ENCODE measurements at regions not wholly inside any gene's neighbourhood (a gene's known extent, or its start where the extent isn't known, plus 50 kb on each side); places are given as distances from the start of the nearest gene placed in this dataset.

- Histone ChIP-seq H3K27me3 (ENCODE audit: control insufficient read depth, insufficient read depth, low read length, poor library complexity, severe bottlenecking) (no peaks in the 10 kb centered on the region), H3K27ac (ENCODE audit: insufficient read depth, low read depth, low read length, poor library complexity, severe bottlenecking) (no peak overlapping the region), H3K9me3 (ENCODE audit: control insufficient read depth, low read length) (no peaks in the 10 kb centered on the region), H3K36me3 (ENCODE audit: control insufficient read depth, insufficient read depth, low read length) (no peaks in the 10 kb centered on the region), H3K4me1 (ENCODE audit: control insufficient read depth, insufficient read depth, low read length) (peaks cover 26% of the 10 kb centered on the region), H3K4me3 (ENCODE audit: insufficient read depth, low read depth, low read length) (no peak overlapping the region)
- WGBS, 2 experiments, result 48 to 61% methylated on average over 3 of the region's 3 CpGs
Observed at GRCh38 chr3:124266487-124266886, 274.6 kb upstream of the ROPN1 start.

- Histone ChIP-seq H3K9me3 (ENCODE audit: control insufficient read depth, low read length) (no peaks in the 10 kb centered on the region), H3K36me3 (ENCODE audit: control insufficient read depth, insufficient read depth, low read length) (no peaks in the 10 kb centered on the region), H3K4me1 (ENCODE audit: control insufficient read depth, insufficient read depth, low read length) (peaks cover 24% of the 10 kb centered on the region), H3K4me3 (ENCODE audit: insufficient read depth, low read depth, low read length) (no peak overlapping the region), H3K27ac (ENCODE audit: insufficient read depth, low read depth, low read length, poor library complexity, severe bottlenecking) (no peak overlapping the region), H3K27me3 (ENCODE audit: control insufficient read depth, insufficient read depth, low read length, poor library complexity, severe bottlenecking) (no peaks in the 10 kb centered on the region)
Observed at GRCh38 chr3:124267406-124267805, 275.5 kb upstream of the ROPN1 start.

- WGBS, 2 experiments, result 75 to 76% methylated on average over 2 of the region's 2 CpGs
- Histone ChIP-seq H3K36me3 (ENCODE audit: control insufficient read depth, insufficient read depth, low read length) (no peaks in the 10 kb centered on the region), H3K9me3 (ENCODE audit: control insufficient read depth, low read length) (no peaks in the 10 kb centered on the region), H3K27me3 (ENCODE audit: control insufficient read depth, insufficient read depth, low read length, poor library complexity, severe bottlenecking) (no peaks in the 10 kb centered on the region), H3K27ac (ENCODE audit: insufficient read depth, low read depth, low read length, poor library complexity, severe bottlenecking) (no peak overlapping the region), H3K4me1 (ENCODE audit: control insufficient read depth, insufficient read depth, low read length) (peaks cover 24% of the 10 kb centered on the region), H3K4me3 (ENCODE audit: insufficient read depth, low read depth, low read length) (no peak overlapping the region)
Observed at GRCh38 chr3:124268355-124268754, 276.4 kb upstream of the ROPN1 start.

DNA sequence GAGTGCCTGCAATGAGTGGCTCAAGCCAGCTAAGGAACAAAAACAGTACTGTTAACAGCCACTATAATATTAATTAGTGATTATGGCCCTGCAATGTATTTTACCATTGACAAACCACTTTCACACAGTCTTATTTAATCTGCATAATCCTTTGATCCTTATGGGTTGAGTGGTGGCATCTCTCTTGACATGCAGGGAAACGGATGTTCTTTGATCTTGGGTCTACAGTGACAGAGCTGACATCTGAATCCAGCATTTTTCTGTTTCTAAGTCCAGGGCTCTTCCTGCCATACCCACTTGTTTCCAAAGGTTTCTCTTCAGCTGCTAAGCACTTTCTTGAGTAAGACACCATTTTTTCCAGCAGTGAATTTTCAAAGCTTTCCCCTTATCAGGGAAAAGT, 277.7 kb upstream of the ROPN1 start:
- Histone ChIP-seq H3K36me3 (ENCODE audit: control insufficient read depth, insufficient read depth, low read length) (no peaks in the 10 kb centered on the region), H3K4me3 (ENCODE audit: insufficient read depth, low read depth, low read length) (no peak overlapping the region), H3K4me1 (ENCODE audit: control insufficient read depth, insufficient read depth, low read length) (peaks cover 24% of the 10 kb centered on the region), H3K27ac (ENCODE audit: insufficient read depth, low read depth, low read length, poor library complexity, severe bottlenecking) (no peak overlapping the region), H3K27me3 (ENCODE audit: control insufficient read depth, insufficient read depth, low read length, poor library complexity, severe bottlenecking) (no peaks in the 10 kb centered on the region), H3K9me3 (ENCODE audit: control insufficient read depth, low read length) (no peaks in the 10 kb centered on the region)
- WGBS, 2 experiments, result 61 to 71% methylated on average over 1 of the region's 1 CpG

GRCh38 chr3:124272605-124273151, 280.8 kb upstream of the ROPN1 start:
- H3K9me3 ChIP-seq (ENCODE audit: control insufficient read depth, low read length), result no peaks in the 10 kb centered on the region
- 84 to 89% methylated on average over 6 of the region's 6 CpGs for WGBS, 2 experiments
- H3K36me3 ChIP-seq (ENCODE audit: control insufficient read depth, insufficient read depth, low read length), result no peaks in the 10 kb centered on the region
- H3K4me3 ChIP-seq (ENCODE audit: insufficient read depth, low read depth, low read length), result no peak overlapping the region
- H3K27ac ChIP-seq (ENCODE audit: insufficient read depth, low read depth, low read length, poor library complexity, severe bottlenecking), result no peak overlapping the region
- no peaks in the 10 kb centered on the region for H3K27me3 ChIP-seq (ENCODE audit: control insufficient read depth, insufficient read depth, low read length, poor library complexity, severe bottlenecking)
- peaks cover 17% of the 10 kb centered on the region for H3K4me1 ChIP-seq (ENCODE audit: control insufficient read depth, insufficient read depth, low read length)

DNA sequence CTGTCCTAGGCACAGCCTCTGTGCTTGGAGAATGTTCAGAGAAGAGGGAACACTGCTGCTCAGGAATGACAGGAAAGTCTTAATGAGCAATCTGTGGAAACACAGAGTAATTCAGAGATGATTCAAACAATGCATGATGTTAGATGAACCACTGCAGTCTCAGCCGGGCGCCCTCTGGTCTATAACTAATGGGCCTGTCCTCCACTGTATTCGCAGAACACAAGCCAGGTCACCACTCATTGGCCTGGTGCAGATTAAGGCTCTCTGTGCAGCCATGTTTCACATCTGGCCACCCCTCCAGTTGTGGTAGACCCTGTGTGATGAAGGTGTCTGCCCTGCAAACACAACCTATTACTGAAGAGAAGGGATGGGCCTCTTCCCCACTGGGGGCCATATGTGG, 281.7 kb upstream of the ROPN1 start:
- no peaks in the 10 kb centered on the region for H3K9me3 ChIP-seq (ENCODE audit: control insufficient read depth, low read length)
- peaks cover 10% of the 10 kb centered on the region for H3K4me1 ChIP-seq (ENCODE audit: control insufficient read depth, insufficient read depth, low read length)
- no peaks in the 10 kb centered on the region for H3K27me3 ChIP-seq (ENCODE audit: control insufficient read depth, insufficient read depth, low read length, poor library complexity, severe bottlenecking)
- 95 to 98% methylated on average over 3 of the region's 3 CpGs for WGBS, 2 experiments
- no peak overlapping the region for H3K4me3 ChIP-seq (ENCODE audit: insufficient read depth, low read depth, low read length)
- no peaks in the 10 kb centered on the region for H3K36me3 ChIP-seq (ENCODE audit: control insufficient read depth, insufficient read depth, low read length)
- H3K27ac ChIP-seq (ENCODE audit: insufficient read depth, low read depth, low read length, poor library complexity, severe bottlenecking), result no peak overlapping the region

- H3K27ac ChIP-seq (ENCODE audit: insufficient read depth, low read depth, low read length, poor library complexity, severe bottlenecking), result no peak overlapping the region
- H3K4me3 ChIP-seq (ENCODE audit: insufficient read depth, low read depth, low read length), result no peak overlapping the region
- no peaks in the 10 kb centered on the region for H3K36me3 ChIP-seq (ENCODE audit: control insufficient read depth, insufficient read depth, low read length)
- H3K9me3 ChIP-seq (ENCODE audit: control insufficient read depth, low read length), result no peaks in the 10 kb centered on the region
- no peaks in the 10 kb centered on the region for H3K27me3 ChIP-seq (ENCODE audit: control insufficient read depth, insufficient read depth, low read length, poor library complexity, severe bottlenecking)
- H3K4me1 ChIP-seq (ENCODE audit: control insufficient read depth, insufficient read depth, low read length), result peaks cover 7% of the 10 kb centered on the region
- WGBS, 2 experiments, result 95 to 96% methylated on average over 8 of the region's 8 CpGs
Observed at GRCh38 chr3:124274051-124274450, 282.1 kb upstream of the ROPN1 start.

- no peaks in the 10 kb centered on the region for H3K36me3 ChIP-seq (ENCODE audit: control insufficient read depth, insufficient read depth, low read length)
- H3K9me3 ChIP-seq (ENCODE audit: control insufficient read depth, low read length), result no peaks in the 10 kb centered on the region
- no peaks in the 10 kb centered on the region for H3K27me3 ChIP-seq (ENCODE audit: control insufficient read depth, insufficient read depth, low read length, poor library complexity, severe bottlenecking)
- no peaks in the 10 kb centered on the region for H3K4me1 ChIP-seq (ENCODE audit: control insufficient read depth, insufficient read depth, low read length)
- no peak overlapping the region for H3K27ac ChIP-seq (ENCODE audit: insufficient read depth, low read depth, low read length, poor library complexity, severe bottlenecking)
- WGBS, 2 experiments, result 100% methylated on average over 1 of the region's 1 CpG
- H3K4me3 ChIP-seq (ENCODE audit: insufficient read depth, low read depth, low read length), result no peak overlapping the region
Observed at GRCh38 chr3:124275412-124275811, 283.5 kb upstream of the ROPN1 start.

- H3K27me3 ChIP-seq (ENCODE audit: control insufficient read depth, insufficient read depth, low read length, poor library complexity, severe bottlenecking), result no peaks in the 10 kb centered on the region
- H3K27ac ChIP-seq (ENCODE audit: insufficient read depth, low read depth, low read length, poor library complexity, severe bottlenecking), result no peak overlapping the region
- H3K36me3 ChIP-seq (ENCODE audit: control insufficient read depth, insufficient read depth, low read length), result no peaks in the 10 kb centered on the region
- no peaks in the 10 kb centered on the region for H3K9me3 ChIP-seq (ENCODE audit: control insufficient read depth, low read length)
- H3K4me1 ChIP-seq (ENCODE audit: control insufficient read depth, insufficient read depth, low read length), result no peaks in the 10 kb centered on the region
- H3K4me3 ChIP-seq (ENCODE audit: insufficient read depth, low read depth, low read length), result no peak overlapping the region
- WGBS, 2 experiments, result 96 to 97% methylated on average over 3 of the region's 3 CpGs
Observed at GRCh38 chr3:124276133-124276532, 284.2 kb upstream of the ROPN1 start.

GRCh38 chr3:124276539-124277143, 284.7 kb upstream of the ROPN1 start:
- Histone ChIP-seq H3K27ac (ENCODE audit: insufficient read depth, low read depth, low read length, poor library complexity, severe bottlenecking) (no peak overlapping the region), H3K27me3 (ENCODE audit: control insufficient read depth, insufficient read depth, low read length, poor library complexity, severe bottlenecking) (no peaks in the 10 kb centered on the region), H3K4me3 (ENCODE audit: insufficient read depth, low read depth, low read length) (no peak overlapping the region), H3K9me3 (ENCODE audit: control insufficient read depth, low read length) (no peaks in the 10 kb centered on the region), H3K36me3 (ENCODE audit: control insufficient read depth, insufficient read depth, low read length) (no peaks in the 10 kb centered on the region), H3K4me1 (ENCODE audit: control insufficient read depth, insufficient read depth, low read length) (no peaks in the 10 kb centered on the region)
- 91 to 99% methylated on average over 8 of the region's 8 CpGs for WGBS, 2 experiments
